HCT116 (cell line): ENCODE measurements at regions not wholly inside any gene's neighbourhood (a gene's known extent, or its start where the extent isn't known, plus 50 kb on each side); places are given as distances from the start of the nearest gene placed in this dataset.

Source experiments
- CEBPB ChIP-seq: IDR thresholded peaks from 2 replicates; pipeline ENCODE4 v1.6.1; 2012; ENCODE audit warnings: low read depth
- CTCF ChIP-seq, 3 experiments: fragments of 200-600 bp in 1 of 3; sonication (generic) in 1 of 3; IDR thresholded peaks in 2 of 3; conservative IDR thresholded peaks in 1 of 3; 2 replicates each; pipeline ENCODE4 v1.5.1; 2012 to 2017; ENCODE audit warnings: low read depth in 2 of 3, low read length in 2 of 3, antibody characterized with exemption in 1 of 3, borderline replicate concordance in 1 of 3, control low read depth in 1 of 3, mild to moderate bottlenecking in 1 of 3, mixed read lengths in 1 of 3, mixed run types in 1 of 3, moderate library complexity in 1 of 3; ENCODE audit not compliant: insufficient read depth in 1 of 3
- FOSL1 ChIP-seq: IDR thresholded peaks from 2 replicates; pipeline ENCODE4 v1.6.1; 2012; ENCODE audit warnings: low read depth
- POLR2A ChIP-seq: IDR thresholded peaks from 2 replicates; pipeline ENCODE4 v1.7.0; 2011; ENCODE audit warnings: borderline replicate concordance; ENCODE audit not compliant: insufficient read depth, insufficient read length; ENCODE audit errors: extremely low read depth
- POLR2AphosphoS5 ChIP-seq: IDR thresholded peaks from 2 replicates; pipeline ENCODE4 v1.6.1; 2011; ENCODE audit warnings: mild to moderate bottlenecking, low read depth, low read length, moderate library complexity
- RAD21 ChIP-seq: IDR thresholded peaks from 2 replicates; pipeline ENCODE4 v1.6.1; 2012; ENCODE audit warnings: low read depth, mild to moderate bottlenecking
- SP1 ChIP-seq: IDR thresholded peaks from 2 replicates; pipeline ENCODE4 v1.6.1; 2012; ENCODE audit warnings: low read depth
- SRF ChIP-seq: IDR thresholded peaks from 2 replicates; pipeline ENCODE4 v1.6.1; 2012; ENCODE audit warnings: low read depth
- YY1 ChIP-seq: IDR thresholded peaks from 2 replicates; pipeline ENCODE4 v1.6.1; 2011; ENCODE audit warnings: low read length, low read depth, moderate library complexity, mild to moderate bottlenecking; ENCODE audit not compliant: insufficient replicate concordance; ENCODE audit errors: extremely low read depth
- TF ChIP-seq, protein P1 (sequence below): IDR thresholded peaks from 2 replicates; pipeline ENCODE4 v1.6.1; 2012

GRCh38 chr2:129658430-129658829, 321.0 kb upstream of the RAB6C start:
- no peak for TF ChIP-seq CTCF (IDR thresholded peaks at IDR 0.05 in 2 of 3, conservative IDR thresholded peaks at IDR 0.05 in 1 of 3; ENCODE audit: borderline replicate concordance in 1 of 3, insufficient read depth in 1 of 3, low read depth in 2 of 3, low read length in 2 of 3)
- no peak for TF ChIP-seq POLR2A
- TF ChIP-seq CEBPB = no peak
- TF ChIP-seq, protein P1, sequence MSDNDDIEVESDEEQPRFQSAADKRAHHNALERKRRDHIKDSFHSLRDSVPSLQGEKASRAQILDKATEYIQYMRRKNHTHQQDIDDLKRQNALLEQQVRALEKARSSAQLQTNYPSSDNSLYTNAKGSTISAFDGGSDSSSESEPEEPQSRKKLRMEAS = no peak
- TF ChIP-seq SRF = no peak
- TF ChIP-seq FOSL1 = no peak
- TF ChIP-seq POLR2AphosphoS5 = no peak
- TF ChIP-seq RAD21 = no peak
- no peak for TF ChIP-seq SP1
- no peak for TF ChIP-seq YY1
